ENCODE measurements at regions not wholly inside any gene's neighbourhood (a gene's known extent, or its start where the extent isn't known, plus 50 kb on each side); places are given as distances from the start of the nearest gene placed in this dataset.
A peak's percentile ranks its signal among the peaks of the same experiment; 100 is the strongest.
"Not testable (repeated sequence)": the region's sequence is repeated elsewhere in the genome, so short reads cannot be mapped to it uniquely, and the experiment has no call there.

DNA sequence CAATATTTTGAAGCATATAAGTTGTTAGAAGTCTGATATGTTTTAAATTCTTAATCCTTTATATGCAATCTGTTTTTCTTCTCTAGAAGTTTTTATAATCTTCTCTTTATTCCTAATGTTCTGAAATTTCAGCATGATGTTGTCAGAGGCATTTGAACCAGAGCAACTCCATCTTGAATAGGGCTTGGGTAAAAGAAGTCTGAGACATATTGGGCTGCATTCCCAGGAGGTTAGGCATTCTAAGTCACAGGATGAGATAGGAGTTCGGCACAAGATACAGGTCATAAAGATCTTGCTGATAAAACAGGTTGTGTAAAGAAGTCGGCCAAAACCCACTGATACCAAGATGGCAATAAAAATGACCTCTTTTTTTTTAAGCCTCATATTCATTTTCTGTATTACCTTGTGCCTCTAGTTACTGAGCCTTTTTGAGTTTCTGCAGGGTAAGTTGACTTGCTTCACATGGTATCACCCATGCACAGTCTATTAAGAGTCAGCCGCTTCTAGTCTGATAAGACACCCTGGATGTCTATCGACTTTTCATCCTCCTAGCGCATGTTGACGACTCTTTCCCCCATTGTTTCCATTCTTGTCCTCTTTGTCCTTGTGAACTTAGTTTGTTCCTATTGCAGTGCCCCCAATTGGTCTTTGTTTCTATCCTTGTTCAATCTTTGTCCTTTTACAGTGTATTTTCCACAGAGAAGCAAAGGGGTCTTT, 80.8 kb upstream of the RNU6-1 start:
- no peak for DNase-seq

DNA sequence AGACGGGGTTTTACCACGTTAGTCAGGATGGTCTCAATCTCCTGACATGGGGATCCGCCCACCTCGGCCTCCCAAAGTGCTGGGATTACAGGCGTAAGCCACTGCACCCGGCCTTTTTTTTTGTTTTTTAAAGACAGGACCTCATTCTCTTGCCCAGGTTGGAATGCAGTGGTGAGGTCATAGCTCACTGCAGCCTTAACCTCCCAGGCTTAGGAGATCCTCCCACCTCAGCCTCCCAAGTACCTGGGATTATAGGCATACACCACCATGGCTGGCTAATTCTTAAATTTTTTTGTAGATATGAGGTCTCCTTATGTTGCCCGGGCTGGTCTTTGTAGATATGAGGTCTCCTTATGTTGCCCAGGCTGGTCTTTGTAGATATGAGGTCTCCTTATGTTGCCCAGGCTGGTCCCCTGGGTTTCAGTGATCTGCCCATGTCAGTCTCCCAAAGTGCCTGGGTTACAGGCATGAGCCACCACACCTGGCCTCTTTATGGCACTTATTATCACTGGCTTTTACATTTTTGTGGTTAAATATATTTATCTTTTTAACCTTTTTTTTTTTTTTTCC, 82.3 kb upstream of the RNU6-1 start:
- DNase-seq: no peak

DNA sequence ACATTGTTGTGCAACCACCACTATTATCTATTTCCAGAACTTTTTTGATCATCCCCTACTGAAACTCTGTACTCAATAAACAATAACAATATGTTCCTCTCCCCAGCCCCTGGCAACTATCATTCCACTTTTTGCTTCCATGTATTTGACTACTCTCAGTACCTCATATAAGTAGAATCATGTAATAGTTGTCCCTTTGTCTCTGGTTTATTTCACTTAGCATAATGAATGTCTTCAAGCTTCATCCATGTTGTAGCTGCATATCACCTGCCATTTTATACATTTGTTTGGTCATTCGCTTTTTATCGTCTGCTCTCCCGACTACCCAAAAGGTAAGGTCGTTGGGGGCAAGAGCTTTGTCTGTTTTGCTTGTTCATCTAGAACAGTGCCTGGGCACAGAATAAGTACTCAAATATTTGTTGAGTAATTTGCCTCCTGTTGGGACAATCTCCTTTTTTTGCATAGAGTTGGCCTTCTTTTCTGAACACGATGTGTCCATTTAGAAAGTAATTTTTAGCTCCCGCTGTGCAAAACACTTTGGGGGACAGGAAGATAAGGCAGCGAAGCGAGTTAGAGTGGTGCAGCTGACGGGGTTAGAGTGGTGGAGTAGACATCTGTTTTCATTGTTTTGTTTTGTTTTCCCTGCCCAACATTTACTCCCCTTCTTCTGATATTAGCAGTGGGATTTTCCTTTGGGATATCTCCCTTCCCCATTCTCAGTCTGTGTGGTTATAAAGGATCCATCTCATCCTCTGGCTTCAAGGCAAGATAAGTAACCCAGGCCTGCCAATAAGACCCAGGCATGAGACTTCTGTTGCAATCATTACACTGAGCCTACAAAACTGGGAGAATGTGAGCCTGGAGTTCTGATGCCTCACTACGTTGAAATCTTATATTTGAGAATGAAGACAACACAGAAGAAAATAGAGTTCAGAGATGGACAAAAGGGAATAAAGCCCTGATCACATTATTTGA, 83.4 kb upstream of the RNU6-1 start:
- no peak for DNase-seq

DNA sequence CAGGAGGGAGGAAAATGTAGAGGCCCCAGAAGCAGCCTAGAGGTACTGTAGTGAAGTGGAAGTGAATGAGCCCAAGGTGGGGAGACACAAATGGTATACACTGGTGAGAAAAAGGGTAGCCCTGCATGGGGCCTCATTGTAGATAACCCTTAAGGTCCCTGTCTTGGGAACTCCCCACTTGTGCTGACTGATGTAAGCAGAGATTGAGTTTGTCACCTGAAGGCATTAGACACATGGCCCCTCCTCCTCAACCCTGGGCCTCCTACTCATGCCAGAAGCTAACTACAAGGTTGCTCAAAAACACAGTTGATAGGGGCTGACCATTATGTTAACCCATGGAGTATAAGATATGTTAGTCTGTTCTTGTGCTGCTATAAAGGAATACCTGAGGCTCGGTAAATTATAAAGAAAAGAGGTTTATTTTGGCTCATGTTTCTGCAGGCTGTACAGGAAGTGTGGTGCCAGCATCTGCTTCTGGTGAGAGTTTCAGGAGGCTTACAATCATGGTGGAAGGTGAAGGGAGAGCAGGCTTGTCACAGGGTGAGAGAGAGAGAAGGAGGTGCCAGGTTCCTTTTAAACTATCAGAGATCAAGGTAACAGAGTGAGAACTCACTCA, 84.6 kb upstream of the RNU6-1 start:
- no peak for DNase-seq

DNA sequence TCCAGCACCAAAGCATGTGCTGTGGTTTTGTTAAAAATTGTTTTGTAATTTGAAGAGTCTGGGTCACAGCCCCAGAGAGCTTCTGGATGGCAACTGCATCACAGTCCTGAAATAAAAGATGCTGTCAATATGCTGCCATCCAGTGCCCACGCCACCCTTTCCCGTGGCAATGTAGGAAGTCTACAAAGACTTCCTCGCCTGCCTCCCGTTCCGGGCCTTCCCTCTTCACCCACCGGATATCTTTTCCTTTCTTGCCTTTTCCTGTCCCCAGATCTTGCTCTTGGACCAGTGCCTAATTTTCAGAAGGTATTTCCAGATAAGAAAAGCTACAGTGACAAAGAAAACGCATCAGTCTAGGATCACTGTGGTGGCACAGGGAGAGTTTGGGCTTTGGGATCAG, 85.3 kb upstream of the RNU6-1 start:
- DNase-seq: no peak

DNA sequence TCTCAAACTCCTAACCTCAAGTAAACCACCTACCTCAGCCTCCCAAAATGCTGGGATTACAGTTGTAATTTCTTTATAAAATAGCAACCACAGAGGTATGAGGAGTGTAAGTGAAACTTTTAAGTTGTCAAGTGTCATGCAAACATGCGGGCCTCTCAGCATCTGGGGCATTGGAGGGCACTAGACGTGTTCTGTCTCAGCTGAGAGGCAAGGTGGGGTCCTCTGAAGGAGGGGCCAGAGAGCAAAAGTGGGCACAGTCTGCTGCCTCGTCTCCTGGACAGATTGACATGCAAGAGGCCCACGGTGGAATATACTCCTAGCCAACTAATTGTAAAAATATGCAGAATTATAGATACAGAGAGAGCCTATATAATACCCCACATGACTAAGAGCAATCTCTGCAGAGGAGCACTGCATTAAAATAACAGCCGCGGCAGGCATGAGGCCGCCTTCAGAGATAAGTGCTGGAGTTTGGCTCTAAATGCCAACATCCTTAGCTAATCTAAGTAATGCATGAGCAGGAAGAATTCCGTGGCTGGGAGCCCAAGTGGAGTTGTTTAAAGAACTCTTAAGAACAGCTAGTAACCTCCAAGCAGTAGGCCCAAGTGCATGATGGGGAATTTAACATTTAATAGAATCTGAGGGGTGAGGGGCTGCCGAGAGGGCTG, 87.8 kb upstream of the RNU6-1 start:
- peak; percentile 32 for DNase-seq

DNA sequence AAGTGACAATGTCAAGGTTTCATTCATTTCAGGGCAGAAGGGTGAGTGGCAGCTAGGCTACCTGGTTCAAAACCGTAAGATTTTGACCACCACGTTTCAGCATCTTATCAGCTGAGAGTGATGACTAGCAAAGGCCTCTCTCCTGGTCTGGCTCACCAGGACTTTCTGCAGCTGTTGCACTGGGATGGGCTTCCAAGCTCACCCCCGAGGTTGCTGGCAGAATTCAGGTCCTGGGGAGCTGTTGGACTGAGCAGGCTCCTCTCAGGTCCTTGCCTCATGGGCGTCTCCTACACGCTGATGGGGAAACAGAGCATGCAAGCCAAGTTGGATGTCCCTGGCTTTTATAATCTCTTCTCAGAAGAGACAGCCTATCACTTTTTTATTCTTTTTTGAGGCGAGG, 88.8 kb upstream of the RNU6-1 start:
- DNase-seq: no peak

DNA sequence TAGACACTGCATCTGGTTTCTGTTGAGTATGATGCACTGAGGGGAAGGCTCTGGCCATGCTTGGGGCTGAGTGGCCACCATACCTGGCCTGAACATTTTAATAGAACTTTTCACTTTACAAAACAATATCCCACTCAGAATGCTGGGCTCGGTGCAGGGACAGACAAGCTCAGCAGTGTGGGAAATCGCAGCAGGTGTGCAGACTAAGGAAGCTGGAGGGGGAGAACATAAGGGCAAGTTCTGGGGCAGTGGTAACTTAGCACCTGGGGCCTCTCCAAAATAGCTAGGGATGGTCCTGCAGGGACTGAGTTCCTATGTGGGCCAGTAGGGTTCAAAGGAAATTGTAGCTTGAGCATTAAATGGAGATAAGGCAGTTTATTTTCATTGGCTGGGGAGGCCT, 90.9 kb upstream of the RNU6-1 start:
- DNase-seq: no peak

DNA sequence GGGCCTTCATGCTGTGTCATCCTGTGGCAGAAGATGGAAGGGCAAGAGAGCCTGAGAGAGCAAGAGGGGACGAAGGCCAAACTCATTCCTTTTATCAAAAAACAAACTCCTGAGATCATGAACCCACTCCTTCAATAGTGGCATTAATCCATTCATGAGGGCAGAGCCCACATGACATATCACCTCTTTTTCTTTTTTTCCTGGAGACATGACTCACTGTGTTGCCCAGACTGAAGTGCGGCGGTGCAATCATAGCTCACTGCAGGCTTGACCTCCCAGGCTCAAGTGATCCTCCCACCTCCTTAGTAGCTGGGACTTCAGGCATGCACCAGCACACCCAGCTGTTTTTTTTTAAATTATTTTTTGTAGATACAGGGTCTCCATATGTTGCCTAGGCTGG, 92.0 kb upstream of the RNU6-1 start:
- DNase-seq: no peak

DNA sequence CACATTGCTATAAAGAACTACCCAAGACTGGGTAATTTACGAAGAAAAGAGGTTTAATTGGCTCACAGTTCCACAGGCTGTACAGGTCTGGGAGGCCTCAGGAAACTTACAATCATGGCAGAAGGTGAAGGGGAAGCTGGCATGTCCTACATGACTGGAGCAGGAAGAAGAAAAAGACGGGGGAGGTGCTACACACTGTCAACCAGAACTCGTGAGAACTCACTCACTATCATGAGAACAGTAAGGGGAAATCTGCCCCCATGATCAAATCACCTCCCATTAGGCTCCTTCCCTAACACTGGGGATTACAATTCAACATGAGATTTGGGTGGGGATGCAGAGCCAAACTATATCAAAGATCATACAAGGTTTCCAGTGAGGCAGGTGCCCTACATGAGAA, 94.3 kb upstream of the RNU6-1 start:
- DNase-seq: not testable (repeated sequence)

DNA sequence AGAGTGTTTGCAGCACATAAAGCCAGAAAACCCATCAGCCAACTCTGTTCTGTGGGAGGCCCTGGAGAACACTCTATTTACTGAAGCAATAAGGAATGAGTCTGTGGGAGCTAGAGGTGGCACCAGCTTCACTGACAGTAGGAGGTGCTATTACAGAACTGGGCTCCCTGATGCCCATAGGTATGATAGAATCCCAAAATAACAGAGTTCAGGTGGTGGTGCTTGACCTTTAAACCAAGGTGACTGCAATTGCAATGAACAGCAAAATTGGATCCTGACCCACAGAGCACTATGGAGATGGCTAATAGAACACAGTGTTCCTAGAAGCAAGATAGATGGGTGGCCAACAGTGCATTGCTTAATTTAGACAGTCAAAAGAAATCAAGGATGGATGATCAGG, 95.4 kb upstream of the RNU6-1 start:
- DNase-seq: no peak

DNA sequence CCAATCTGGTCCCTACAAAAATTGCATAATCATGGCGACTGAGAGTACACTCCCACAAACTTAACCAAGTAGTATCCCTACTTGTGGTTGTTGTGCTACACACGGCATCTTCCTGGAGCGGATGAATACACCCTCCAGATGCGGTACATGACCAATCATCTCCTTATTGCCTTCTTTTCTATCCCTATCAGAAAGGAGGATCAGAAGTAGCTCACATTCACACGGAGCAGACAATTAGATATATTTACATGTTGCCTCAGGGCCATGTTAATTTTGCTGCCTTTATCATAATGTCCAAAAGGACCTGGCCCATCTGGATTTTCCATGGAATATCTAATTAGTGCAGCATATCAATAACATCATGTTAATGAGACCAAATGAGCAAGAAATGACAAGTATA, 96.4 kb upstream of the RNU6-1 start:
- DNase-seq: no peak

DNA sequence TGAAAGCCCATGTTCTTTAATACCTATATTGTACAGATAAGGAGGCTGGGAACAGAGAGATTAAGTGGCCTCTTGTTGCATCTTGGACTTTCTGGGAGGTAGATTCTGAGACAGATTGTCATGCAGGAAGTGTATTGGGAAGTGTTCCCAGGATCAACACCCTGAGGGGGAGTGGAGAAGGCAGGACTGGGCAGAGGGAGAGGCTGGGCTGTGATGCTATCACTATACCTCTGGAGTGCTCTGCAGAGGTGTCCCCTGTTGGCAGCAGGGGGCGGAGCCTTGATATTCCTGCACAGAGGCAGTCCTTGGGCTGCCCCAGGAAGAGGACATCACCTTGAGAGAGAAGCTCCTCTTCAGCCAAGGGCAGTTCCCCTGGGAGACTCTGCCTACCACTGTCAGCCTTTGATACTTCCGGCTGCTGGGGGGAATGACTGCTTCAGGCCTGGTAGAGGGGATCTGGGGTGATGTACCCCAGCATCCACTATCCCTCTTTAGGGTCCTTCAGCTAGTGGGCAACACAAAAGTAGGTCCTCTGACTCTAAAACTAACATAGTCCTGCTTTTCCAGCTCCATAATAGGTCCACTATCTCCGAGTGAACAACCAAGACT, 97.4 kb upstream of the RNU6-1 start:
- no peak for DNase-seq

DNA sequence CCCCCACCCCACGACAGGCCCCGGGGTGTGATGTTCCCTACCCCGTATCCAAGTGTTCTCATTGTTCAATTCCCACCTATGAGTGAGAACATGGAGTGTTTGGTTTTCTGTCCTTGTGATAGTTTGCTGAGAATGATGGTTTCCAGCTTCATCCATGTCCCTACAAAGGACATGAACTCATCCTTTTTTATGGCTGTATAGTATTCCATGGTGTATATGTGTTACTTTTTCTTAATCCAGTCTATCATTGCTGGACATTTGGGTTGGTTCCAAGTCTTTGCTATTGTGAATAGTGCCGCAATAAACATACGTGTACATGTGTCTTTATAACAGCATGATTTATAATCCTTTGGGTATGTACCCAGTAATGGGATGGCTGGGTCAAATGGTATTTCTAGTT, 99.3 kb upstream of the RNU6-1 start:
- DNase-seq: not testable (repeated sequence)

DNA sequence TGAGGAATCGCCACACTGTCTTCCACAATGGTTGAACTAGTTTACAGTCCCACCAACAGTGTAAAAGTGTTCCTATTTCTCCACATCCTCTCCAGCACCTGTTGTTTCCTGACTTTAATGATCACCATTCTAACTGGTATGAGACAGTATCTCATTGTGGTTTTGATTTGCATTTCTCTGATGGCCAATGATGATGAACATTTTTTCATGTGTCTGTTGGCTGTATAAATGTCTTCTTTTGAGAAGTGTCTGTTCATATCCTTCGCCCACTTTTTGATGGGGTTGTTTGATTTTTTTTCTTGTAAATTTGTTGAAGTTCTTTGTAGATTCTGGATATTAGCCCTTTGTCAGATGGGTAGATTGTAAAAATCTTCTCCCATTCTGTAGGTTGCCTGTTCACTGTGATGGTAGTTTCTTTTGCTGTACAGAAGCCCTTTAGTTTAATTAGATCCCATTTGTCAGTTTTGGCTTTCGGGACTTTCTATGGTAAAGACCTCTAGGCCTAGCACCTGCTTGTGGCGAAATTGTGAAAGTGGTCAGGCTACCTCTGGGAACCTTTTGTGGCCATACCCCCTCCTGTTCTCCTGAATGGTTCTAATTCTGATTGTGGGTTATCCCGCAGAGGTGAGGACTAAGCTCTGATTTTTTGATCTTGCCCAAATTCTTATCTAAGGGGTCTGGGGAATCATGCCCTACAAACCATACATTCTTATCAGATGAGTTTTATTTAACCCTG, 99.9 kb upstream of the RNU6-1 start:
- DNase-seq: not testable (repeated sequence)

DNA sequence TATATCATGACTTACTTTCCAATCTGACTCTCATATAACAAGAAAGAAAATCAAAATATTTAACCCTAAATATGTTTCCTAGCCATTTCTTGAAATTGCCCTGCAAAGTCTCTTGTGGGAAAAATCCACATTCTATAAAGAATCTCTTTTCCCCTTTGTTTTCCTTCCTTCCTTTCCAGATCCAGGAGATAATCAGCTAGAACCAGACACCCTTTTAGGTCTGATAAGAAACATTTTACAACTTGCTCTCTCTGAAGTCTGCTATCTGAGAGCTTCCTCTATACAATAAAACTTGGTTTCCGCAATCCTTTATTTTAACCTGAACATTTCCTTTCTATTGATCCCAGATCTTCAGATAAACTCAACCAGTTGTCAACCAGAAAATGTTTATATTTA, 100.5 kb upstream of the RNU6-1 start:
- DNase-seq: no peak

DNA sequence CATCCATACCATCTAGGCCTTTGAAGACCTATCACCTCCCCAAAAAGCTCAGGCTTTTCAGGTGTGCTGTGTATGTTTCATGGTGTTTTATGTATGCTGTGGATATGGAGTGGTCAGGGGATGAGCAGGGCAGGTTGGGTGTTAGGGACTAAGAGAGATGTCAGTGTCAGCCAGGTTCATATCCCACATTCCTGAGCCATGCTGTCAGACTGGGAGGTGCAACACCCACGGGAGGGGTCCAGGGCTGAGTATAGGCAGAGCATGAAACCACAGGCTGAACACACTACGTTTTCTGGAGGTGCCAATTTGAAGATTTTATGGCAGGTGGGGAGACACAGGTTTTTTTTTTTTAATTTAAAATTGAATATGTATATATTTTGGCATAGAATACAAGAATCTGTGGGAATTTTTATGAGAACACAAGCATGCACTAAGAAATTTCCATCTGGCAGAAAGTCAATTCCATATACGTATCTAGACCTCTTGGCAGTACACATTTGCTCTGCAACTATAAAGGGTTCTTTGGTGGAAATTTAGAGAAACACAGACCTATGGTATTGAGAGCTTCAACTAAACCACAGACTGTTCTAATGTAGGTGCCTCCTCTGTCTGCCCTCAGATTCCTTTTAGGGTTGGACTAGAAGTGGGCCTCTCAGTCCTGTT, 101.9 kb upstream of the RNU6-1 start:
- DNase-seq: no peak

DNA sequence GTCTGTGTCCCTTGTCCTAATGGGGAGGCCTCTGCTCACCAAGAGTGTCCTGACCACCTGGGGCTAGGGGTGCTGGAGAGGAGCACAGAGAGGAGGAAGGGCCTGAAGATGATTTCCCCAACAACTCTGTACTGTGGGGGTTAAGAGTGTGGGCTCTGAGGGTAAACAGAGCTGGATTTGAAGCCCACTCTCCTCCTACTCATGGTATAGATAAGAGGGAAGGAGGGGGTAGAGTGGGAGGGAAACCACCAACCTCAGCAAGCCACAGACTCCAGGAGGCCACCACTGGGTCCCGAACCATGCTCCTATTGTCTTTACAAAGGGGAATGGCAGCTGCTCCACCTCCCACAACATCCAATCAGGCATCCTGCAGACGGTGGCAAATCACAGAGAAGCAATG, 103.6 kb upstream of the RNU6-1 start:
- no peak for DNase-seq

DNA sequence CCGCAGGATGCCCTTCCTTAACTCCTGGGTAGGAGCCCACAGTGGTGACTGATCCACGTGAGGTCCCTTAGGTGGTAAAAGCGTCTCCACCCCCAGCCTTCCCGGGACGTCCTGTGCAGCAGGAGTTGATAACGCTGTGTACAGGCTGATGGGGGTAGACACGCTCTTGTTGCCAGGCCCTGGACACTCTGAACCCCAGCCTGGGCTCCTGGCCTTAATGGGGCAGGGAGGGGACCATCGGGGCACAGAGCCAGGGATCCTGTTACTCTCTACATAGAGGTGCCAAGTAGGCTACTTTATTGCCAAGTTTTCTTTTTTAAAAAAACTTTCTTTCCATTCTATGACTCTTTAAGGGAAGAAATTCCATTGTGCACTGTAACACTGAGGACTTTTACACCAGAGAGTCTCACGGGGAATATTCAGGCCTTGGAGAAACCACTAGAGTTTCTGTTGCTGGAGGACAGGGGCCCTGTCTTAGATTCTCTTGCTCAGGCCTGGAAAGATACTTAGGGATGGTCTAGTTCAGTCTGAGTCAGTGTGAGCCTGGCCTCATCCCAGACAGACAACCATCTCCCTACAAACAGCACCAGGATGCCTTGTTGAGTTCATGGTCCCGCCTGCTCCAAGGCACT, 104.3 kb upstream of the RNU6-1 start:
- DNase-seq: no peak

DNA sequence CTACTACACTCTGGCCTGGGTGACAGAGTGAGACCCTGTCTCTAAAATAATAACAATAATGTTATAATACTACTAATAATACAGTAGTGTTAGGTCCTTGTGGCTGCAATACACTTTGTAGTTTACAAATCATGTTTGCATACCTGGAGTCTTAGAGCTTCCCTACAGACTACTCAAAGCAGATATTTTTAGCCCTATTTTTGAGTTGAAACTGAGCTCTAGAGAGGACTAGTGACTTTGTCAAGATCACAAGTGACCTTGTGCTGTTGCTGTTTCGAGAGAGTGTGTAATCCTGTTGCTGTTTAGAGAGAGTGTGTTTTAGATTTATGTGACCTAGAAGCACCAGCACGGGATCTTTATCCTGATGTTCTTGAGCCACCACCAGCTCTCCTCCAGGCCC, 105.3 kb upstream of the RNU6-1 start:
- DNase-seq: no peak
